HG03575 (cell line): ENCODE measurements at regions not wholly inside any gene's neighbourhood (a gene's known extent, or its start where the extent isn't known, plus 50 kb on each side); places are given as distances from the start of the nearest gene placed in this dataset.

Experiments used
- ATAC-seq: cut with Tn5 transposase; IDR thresholded peaks from one replicate; pipeline ENCODE4 v1.9.1; 2021; ENCODE audit not compliant: unreplicated experiment, insufficient number of reproducible peaks, low FRiP score; ENCODE audit errors: extremely low read depth

DNA sequence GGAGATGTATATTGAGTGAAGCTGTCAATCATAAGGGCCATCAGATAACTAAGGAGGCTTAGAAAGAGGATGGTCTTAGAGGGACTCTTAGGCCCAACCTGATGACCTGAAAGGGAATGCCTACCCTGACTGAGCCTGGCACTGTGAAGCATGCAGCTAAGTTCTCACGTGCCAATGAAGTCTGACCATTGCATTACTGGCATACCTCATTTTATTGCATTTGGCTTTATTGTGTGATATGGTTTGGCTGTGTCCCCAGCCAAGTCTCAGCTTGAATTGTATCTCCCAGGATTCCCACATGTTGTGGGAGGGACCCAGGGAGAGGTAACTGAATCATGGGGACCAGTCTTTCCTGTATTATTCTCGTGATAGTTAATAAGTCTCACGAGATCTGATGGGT lies 421.6 kb upstream of the SGCD start:
- no peak for ATAC-seq

- no peak for ATAC-seq
These were observed 420.9 kb upstream of the SGCD start for GRCh38 chr5:155906046-155906445.

GRCh38 chr5:155908543-155908942 lies 418.4 kb upstream of the SGCD start:
- ATAC-seq: no peak

- ATAC-seq: no peak
These were observed 414.7 kb upstream of the SGCD start for GRCh38 chr5:155912291-155912690.

- ATAC-seq: no peak
These were observed 412.2 kb upstream of the SGCD start for GRCh38 chr5:155914766-155915165.

GRCh38 chr5:155915601-155916000 lies 411.4 kb upstream of the SGCD start:
- no peak for ATAC-seq

DNA sequence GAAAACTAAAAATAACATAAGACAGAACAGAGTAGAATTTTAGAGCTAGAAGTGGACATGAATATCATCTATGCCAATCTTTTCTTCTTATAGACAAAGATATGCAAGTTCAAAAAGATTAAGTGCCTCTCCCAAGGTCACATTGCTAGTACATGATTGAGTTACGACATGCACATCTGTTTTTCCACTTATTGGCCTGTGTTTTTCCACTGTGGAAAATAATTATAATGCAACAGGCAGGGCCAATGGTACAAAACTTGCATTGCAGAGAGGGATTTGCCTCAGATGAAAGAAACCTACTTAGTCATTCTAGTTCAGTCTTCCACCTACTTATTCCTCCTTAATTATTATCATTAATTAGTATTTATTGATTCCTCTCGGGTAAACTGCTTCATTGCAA lies 407.8 kb upstream of the SGCD start:
- no peak for ATAC-seq

- ATAC-seq: no peak
These were observed 407.2 kb upstream of the SGCD start for GRCh38 chr5:155919725-155920124.

- no peak for ATAC-seq
These were observed 405.3 kb upstream of the SGCD start for GRCh38 chr5:155921621-155922020.

- ATAC-seq: no peak
These were observed 403.2 kb upstream of the SGCD start for GRCh38 chr5:155923784-155924183.

GRCh38 chr5:155926031-155926430 lies 400.9 kb upstream of the SGCD start:
- no peak for ATAC-seq

DNA sequence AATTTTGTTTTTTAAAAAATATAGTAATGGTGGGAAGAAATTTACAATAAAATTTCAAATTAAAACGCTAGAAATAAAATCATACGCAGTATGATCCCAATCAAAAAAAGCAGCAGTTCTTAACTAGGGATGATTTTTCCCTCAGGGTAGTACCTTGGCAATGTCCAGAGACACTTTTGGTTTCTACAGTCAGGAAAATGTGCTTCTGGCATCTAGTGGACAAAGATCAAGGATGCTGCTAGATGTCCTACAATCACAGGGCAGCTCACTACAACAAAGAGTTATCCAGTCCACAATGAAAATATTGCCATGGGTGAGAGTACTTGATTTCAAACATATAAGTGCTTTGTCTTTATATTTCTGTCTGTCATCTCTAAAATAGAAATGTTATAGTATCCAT lies 400.2 kb upstream of the SGCD start:
- ATAC-seq: no peak

DNA sequence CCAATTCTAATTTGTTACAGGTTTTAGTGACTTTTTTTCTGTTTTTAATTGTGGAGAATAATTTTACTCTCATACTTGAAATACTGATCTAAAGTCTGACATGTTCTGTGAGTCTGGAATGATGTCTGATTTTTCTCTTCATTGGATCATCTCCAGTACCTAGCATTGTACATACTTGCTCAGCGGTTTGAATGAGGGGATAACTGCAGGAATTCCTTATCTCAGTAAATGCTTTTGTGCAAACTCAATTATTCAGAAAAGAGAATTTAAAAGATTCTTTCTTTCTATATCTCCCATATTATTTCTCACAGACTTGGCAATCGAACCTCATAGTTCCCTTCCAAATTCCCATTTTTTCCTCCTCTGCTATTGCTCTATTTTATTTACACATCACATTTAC lies 397.9 kb upstream of the SGCD start:
- no peak for ATAC-seq

DNA sequence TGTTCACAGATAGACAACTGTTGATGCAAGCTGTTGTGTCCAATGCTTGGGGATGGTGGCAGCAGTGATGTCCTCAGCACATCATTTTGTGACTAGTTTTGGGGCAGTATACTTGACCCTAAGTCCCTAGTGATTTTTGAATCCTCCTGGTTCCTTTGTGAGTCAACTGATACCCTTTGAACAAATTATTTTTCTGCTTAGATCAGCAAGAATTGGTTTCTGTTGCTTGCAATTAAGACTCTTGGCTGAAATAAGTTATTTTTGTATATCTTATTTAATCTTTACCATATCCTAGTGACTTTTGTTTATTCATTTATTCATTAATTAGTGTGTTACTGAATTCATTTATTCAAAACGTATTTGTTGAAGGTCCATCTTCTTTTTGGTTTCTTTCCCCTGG lies 392.0 kb upstream of the SGCD start:
- ATAC-seq: no peak

DNA sequence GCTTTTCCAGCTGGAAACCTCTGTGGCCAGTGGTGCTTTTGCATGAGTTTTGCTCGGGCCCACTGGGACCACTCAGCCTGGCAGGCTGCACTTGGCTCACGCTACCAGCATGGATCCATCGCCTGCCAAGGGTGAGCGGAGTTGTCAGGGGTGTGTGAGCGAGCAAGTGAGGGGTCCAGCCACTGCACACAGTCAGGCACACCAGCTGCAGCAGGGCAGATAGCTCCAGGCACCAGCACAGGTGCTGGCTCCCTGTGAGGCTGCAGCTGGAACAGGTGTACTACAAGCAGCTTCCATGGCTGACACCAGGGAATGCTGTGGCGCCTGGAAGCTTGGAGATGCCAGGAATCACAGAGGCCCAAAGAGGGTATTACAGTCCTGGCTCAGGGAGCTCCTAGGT lies 391.2 kb upstream of the SGCD start:
- no peak for ATAC-seq

DNA sequence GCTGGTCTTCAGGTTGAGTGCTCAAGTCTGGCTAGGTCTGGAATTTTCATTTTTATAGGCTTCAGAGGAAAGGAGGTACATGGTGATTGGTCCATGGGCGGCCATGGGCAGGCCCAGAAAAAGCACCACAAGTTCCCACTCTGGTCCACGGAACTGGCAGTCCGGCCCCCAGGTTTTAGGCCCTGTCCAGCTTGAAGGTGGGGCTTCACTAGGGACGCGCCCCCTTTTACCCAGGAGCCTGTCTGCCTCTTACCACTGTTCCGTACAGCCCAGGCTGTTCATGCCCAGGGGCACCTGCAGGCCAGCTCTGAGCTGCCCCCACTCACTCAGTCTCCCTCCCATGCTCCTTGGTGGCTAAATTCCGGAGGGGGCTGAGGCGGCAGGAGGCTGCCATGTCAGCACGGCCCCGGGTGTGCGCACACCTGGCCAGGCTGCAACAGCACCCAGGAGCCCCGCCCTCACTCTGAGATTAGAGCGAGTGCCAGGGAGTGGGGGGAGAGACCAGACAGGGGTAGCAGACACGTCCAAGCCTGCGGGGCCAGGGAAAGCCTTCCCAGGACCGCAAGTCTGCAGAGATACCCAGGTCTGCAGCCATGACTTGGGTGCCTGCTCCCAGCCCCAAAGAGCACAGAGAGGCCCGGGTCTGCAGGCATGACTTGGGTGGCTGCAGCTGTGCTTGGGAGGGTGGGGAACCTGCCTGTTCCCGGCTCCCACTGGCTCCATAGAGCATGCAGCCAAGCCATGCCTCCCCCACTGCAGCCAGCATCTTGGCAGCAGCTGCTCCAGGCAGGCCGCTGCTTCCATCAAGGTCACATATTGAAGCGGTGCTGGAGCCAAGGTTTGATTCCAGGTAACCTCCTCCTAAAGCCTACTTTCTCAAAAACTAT lies 390.2 kb upstream of the SGCD start:
- ATAC-seq: no peak

- ATAC-seq: no peak
These were observed 388.9 kb upstream of the SGCD start for GRCh38 chr5:155938051-155938450.

GRCh38 chr5:155941340-155941739 lies 385.6 kb upstream of the SGCD start:
- ATAC-seq: no peak

DNA sequence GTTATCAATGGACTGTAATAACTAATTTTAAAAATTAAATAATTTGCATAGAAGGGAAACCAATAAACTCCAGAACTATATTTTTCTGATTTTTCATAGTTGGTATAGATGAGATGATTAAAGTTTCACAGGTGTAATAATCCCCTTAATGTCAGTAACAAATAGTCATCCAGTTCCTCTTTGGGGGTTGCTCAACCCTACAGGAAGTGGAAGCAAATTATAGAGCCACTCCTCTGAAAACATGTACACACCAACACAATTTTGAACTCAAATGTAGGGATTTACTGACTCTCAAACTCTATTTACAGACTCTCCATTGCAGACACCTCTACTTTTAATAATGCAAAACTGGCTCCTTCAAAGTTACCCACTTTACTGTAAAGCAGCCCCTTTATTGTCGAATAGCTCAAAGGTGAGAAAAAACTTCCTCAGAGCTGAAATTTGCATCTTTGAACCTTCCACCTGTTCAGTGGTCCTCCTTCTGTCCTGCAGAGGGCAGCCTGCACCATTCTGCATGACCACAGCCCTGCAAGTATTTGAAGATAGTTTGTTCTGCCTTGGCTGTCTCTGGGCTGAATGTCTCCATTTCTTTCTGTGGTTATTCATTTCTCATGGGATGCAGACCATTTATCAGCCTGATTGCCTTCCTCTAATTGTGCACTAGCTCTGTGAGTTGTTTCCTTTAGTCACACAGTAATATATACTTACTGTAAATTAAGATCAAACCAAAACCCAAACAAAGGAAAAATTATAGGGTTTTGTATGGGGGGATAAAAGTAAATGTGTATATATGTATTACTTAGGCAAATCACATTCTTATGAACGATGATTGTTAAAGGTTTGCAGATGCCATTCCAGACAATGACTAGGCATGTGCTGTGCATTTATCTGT lies 383.2 kb upstream of the SGCD start:
- ATAC-seq: no peak

DNA sequence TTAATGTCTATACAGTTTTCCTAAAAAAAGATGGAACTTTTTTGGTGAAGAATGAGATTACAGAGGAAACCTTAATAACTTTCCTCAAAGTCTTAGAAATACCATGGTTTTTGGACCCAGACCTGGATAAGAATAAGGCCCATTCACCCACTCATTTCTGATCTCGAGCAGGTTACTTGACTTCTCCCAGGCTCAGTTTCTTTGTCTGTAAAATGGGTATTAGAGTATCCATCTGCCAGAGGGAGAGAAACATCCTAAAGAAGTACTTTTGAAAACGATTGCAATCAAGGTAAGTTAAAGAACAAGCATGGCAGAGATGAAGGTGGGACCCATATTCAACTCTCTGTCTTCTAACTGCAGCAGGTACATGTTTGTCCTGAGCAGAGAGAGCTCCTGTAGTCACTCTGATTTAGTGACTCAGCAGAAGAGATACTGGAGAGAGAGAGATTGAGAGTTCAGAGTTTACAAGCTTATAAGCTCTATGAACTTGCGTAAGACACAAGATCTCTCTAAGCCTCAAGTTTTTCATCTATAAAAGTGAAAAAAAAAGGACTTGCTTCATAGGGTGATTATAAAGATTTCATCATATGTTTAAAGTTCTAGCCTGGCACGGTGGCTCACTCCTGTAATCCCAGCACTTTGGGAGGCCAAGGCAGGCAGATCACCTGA lies 379.4 kb upstream of the SGCD start:
- no peak for ATAC-seq
